Activated naive CD4-positive, alpha-beta T cell treated with anti-CD3 and anti-CD28 coated beads, Interleukin-2, amount 50 U/mL, for 72 hours (primary cell): ENCODE measurements at regions not wholly inside any gene's neighbourhood (a gene's known extent, or its start where the extent isn't known, plus 50 kb on each side); places are given as distances from the start of the nearest gene placed in this dataset.

Source experiments
- ATAC-seq, 2 donors: fragments of 150-1000 bp; cut with Tn5 transposase; 2 replicates each; pipeline ENCODE4 v1.10.0; 2021; ENCODE audit warnings: mild to moderate bottlenecking in 2 of 2, moderate library complexity in 2 of 2
- DNase-seq, 2 donors: peaks; one replicate each; pipeline ENCODE4 v3.0.0; 2021 to 2022; ENCODE audit warnings: low spot score in 2 of 2
- H3K27ac Mint-ChIP-seq, 2 donors: one replicate each; pipeline ENCODE4 v1.8.0; 2022; ENCODE audit warnings: mild to moderate bottlenecking in 2 of 2, mixed read lengths in 2 of 2
- H3K36me3 Mint-ChIP-seq, 2 donors: one replicate each; pipeline ENCODE4 v1.8.0; 2022; ENCODE audit warnings: mixed read lengths in 2 of 2
- H3K9me3 Mint-ChIP-seq, 2 donors: one replicate each; pipeline ENCODE4 v1.8.0; 2022; ENCODE audit warnings: mixed read lengths in 2 of 2

GRCh38 chr2:16042201-16042700 lies 101.9 kb downstream of the MYCN start:
- no peak for DNase-seq

GRCh38 chr2:16040271-16041010 lies 100.1 kb downstream of the MYCN start:
- DNase-seq (no peak), ATAC-seq (no peak)
- Mint-ChIP-seq H3K9me3 (no peaks in the 10 kb centered on the region), H3K36me3 (no peaks in the 10 kb centered on the region), H3K27ac (no peak overlapping the region)

More at GRCh38 chr2:16042201-16042700, 101.9 kb downstream of the MYCN start:
- Mint-ChIP-seq H3K27ac (no peak overlapping the region), H3K36me3 (no peaks in the 10 kb centered on the region), H3K9me3 (no peaks in the 10 kb centered on the region)
- ATAC-seq, result no peak

DNA sequence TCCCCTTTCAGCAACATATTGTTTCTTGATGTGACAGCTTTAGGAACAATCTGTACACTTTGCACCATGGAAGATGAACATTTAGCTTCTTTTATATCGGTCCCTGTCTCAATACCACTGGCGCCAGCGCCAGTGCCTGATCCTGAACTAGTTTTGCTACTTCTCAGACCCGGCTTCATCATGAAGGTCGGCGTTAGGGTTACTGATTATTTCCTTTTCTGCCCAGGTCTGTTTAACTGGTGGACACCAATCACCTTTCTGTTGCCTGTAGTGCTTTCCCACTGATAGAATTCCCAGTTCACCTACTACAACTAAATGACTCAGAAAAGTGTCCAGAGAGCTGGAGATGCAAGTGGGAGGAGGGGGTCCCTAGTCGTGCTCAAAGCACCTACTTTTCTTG lies 99.5 kb downstream of the MYCN start:
- Mint-ChIP-seq H3K27ac (no peak overlapping the region), H3K9me3 (no peaks in the 10 kb centered on the region), H3K36me3 (no peaks in the 10 kb centered on the region)
- no peak for DNase-seq
- no peak for ATAC-seq

GRCh38 chr2:16039055-16039454 lies 98.7 kb downstream of the MYCN start:
- Mint-ChIP-seq H3K36me3 (no peaks in the 10 kb centered on the region), H3K27ac (no peak overlapping the region), H3K9me3 (no peaks in the 10 kb centered on the region)
- ATAC-seq, result no peak
- DNase-seq, result no peak

GRCh38 chr2:16038621-16039020 lies 98.3 kb downstream of the MYCN start:
- Mint-ChIP-seq H3K9me3 (no peaks in the 10 kb centered on the region), H3K27ac (peak overlapping the region in 1 of 2 donors; percentile 50), H3K36me3 (no peaks in the 10 kb centered on the region)
- no peak for ATAC-seq
- no peak for DNase-seq

DNA sequence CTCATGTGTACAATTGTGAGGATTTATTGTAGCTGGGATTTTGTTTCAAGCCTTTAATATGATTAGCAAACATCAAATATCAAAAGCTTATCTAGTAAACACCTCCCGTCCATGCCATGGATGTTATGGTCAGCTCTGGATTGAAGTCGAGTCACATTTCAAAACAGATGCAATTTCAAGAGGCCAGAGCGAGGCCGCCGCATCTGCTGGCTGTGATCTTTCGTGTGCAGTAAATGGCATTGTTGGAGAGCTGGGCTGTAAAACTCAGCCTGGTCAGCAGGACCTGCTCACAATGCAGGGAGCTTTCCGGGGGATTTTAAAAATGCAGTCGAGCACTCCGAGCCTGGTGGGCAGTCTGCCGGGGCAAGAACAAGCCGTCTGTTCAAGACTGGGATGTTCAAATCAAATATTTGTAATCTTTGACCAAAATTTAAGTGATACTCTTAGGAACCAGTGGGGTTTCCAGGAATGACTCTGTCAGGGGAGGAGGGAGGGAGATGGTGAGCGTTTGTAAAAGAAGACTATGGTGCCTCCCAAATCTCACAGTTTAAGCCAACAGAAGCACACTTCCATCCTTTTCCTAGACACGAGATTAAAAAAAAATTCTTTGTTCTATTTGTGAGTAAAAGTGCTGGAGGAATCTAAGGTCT lies 97.6 kb downstream of the MYCN start:
- Mint-ChIP-seq H3K27ac (peak overlapping the region in 1 of 2 donors; percentile 50), H3K9me3 (no peaks in the 10 kb centered on the region), H3K36me3 (no peaks in the 10 kb centered on the region)
- ATAC-seq (no peak), DNase-seq (no peak)

DNA sequence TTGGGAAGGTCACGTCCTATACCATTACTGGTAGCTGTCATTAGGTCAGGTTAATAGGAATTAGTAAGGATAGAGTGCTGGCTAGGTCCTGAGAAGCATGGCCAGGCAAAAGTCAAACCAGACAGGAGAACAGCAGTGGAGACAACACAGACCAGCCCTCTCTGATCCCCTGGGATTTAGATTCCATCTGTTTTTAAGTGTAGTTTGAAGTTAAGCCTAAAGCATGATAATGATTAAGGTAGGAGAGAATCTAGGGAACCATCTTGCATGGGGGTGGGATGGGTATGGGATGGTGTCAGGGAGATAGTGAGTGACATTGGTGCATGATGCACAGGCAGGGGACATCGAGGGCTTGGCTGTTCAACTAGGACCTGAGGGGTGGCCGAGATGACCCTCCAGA lies 96.6 kb downstream of the MYCN start:
- no peak overlapping the region for H3K27ac Mint-ChIP-seq
- no peaks in the 10 kb centered on the region for H3K36me3 Mint-ChIP-seq
- no peaks in the 10 kb centered on the region for H3K9me3 Mint-ChIP-seq
- ATAC-seq, result no peak
- DNase-seq, result no peak

GRCh38 chr2:16035747-16036745 lies 95.7 kb downstream of the MYCN start:
- no peak for DNase-seq
- Mint-ChIP-seq H3K36me3 (no peaks in the 10 kb centered on the region), H3K9me3 (no peaks in the 10 kb centered on the region), H3K27ac (no peak overlapping the region)
- ATAC-seq, result no peak

- DNase-seq, result no peak
- ATAC-seq, result no peak
- Mint-ChIP-seq H3K27ac (no peak overlapping the region), H3K9me3 (no peaks in the 10 kb centered on the region), H3K36me3 (no peaks in the 10 kb centered on the region)
These were observed 94.8 kb downstream of the MYCN start for GRCh38 chr2:16034975-16035746.

DNA sequence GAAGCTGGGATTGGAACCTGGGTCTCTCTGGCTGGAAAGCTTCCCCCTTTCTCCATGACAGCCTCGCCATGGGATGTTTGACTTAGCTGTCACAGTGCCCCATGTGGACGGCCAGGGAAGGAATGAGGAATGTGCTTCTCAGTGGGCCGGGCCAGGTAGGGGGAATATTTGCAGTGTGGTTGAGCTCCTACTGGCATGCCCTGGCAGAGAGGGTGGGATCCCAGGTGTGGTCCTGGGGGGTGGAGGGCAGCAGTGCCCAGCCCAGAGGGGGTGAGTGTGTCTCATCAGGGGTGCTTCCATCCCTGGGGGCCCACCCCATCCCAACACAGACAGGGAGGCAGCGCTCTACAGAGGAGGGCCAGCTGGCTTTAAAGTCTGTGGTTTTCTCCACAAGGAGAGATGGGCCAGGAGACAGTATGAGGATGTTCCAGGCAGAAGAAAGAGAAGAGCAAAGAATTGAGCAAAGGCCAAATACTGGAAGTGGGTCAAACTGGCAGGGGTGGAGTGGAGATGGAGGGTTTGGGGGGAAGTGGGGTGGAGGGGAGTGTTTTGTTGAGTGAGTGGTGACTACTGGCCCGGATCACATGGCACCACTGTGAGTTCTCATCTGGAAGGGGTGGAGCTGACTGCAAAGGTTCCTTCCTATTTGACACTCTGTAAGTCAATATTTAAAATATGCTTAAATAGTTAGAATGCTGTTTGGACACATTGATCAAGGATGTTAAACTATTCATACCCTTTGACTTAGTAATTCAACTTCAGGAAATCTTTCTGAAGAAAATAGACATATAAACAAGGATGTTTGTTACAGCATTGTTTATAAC lies 94.0 kb downstream of the MYCN start:
- no peaks in the 10 kb centered on the region for H3K36me3 Mint-ChIP-seq
- H3K27ac Mint-ChIP-seq, result no peak overlapping the region
- no peak for ATAC-seq
- DNase-seq, result no peak
- no peaks in the 10 kb centered on the region for H3K9me3 Mint-ChIP-seq

DNA sequence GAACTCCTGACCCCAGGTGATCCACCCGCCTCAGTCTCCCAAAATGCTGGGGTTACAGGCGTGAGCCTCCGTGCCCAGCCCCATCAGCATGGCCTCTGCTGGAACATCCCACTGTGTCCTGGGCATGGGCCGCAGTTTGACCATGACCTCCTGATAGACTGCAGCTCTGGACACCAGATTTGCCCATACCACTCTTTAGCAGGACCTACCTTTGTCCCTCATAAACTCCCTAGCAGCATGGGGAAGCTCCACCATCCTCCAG lies 92.6 kb downstream of the MYCN start:
- H3K27ac Mint-ChIP-seq, result no peak overlapping the region
- no peak for ATAC-seq
- no peaks in the 10 kb centered on the region for H3K36me3 Mint-ChIP-seq
- no peak for DNase-seq
- no peaks in the 10 kb centered on the region for H3K9me3 Mint-ChIP-seq

GRCh38 chr2:16032282-16033031 lies 92.1 kb downstream of the MYCN start:
- H3K27ac Mint-ChIP-seq, result no peak overlapping the region
- ATAC-seq (no peak), DNase-seq (no peak)
- H3K9me3 Mint-ChIP-seq, result no peaks in the 10 kb centered on the region
- H3K36me3 Mint-ChIP-seq, result no peaks in the 10 kb centered on the region

GRCh38 chr2:16031848-16032159 lies 91.5 kb downstream of the MYCN start:
- no peaks in the 10 kb centered on the region for H3K36me3 Mint-ChIP-seq
- H3K27ac Mint-ChIP-seq, result no peak overlapping the region
- no peak for DNase-seq
- no peaks in the 10 kb centered on the region for H3K9me3 Mint-ChIP-seq
- ATAC-seq, result no peak

- Mint-ChIP-seq H3K36me3 (no peaks in the 10 kb centered on the region), H3K27ac (no peak overlapping the region), H3K9me3 (no peaks in the 10 kb centered on the region)
- ATAC-seq, result no peak
- no peak for DNase-seq
These were observed 90.9 kb downstream of the MYCN start for GRCh38 chr2:16031058-16031847.
